ENCODE measurements at regions not wholly inside any gene's neighbourhood (a gene's known extent, or its start where the extent isn't known, plus 50 kb on each side); places are given as distances from the start of the nearest gene placed in this dataset.
"Not testable (repeated sequence)": the region's sequence is repeated elsewhere in the genome, so short reads cannot be mapped to it uniquely, and the experiment has no call there.

DNA sequence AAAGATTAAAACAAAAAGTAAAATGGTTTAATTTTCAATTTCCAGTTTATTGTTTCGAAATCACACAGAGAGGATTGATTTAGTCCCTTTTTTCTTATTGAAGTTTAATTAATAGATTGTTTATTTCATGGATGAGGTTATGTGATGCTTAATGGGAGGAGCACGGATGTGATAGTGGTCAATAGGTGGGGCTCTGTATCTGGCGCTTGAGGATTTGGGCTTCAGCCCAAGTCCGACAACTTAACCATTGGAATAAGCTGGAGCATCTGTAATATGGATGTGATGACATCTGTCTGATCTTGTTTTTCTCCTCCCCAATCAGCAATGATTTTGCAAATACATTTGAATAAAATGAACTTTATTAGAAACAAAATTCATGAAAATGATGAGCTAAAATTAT, 169.2 kb downstream of the LYPLAL1 start:
- DNase-seq = no peak

DNA sequence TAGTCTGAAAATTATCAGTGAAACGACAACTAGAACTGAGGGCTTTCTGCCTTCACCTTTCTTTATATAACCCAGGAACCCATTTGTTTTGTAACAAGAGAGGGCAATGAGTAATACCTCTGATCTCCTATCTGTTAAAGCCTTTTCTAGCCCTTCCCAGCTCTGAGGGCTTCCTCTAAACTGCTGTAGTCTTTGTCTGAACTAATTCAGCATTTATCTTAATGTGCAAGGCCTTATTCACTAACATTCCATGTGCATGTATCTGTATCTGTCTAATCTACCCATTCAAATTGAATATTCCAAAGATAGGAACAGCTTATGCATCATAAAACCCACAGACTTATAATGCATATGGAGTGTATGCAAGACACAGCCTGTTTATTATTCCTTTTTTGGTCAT, 167.1 kb downstream of the LYPLAL1 start:
- DNase-seq = no peak

GRCh38 chr1:219339466-219339865, 165.8 kb downstream of the LYPLAL1 start:
- DNase-seq = no peak

DNA sequence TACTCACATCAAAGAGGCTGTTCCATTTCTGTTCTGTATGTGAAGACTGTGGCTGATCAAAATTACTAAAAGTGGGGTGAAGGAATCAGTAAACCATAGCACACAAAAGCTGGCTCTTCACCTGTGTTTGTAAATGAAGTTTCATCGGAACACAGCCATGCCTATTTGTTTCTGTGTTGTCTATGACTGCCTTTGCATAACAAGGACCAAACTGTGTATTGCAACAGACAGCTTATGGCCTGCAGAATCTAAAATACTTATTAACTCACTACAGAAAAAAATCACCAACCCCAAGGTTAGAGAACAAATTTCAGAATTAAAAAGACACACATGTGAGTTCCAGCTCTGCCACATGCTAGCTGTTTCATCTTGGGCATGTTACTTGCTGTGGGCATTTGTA, 163.9 kb downstream of the LYPLAL1 start:
- no peak for DNase-seq

DNA sequence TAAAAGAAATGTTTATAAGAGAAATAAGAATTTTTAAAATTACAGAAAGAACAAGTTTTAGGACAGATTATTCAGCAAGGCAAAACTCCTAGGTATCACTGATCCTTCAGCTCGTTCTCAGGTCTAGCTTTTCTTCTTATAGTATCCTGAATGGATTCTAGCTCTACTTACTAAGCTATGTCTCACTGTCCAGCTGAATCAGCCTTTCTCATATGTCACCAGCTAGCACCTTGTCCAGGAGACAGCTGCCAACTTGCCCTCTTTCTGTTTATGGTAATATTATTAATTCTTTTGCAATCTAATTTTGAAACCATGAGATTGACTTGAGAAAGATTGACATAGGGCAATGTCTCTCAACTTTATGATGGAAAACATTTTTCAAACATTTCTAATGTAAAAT, 159.9 kb downstream of the LYPLAL1 start:
- DNase-seq = no peak

GRCh38 chr1:219331424-219331823, 157.7 kb downstream of the LYPLAL1 start:
- DNase-seq = no peak

GRCh38 chr1:219330669-219331068, 157.0 kb downstream of the LYPLAL1 start:
- no peak for DNase-seq

DNA sequence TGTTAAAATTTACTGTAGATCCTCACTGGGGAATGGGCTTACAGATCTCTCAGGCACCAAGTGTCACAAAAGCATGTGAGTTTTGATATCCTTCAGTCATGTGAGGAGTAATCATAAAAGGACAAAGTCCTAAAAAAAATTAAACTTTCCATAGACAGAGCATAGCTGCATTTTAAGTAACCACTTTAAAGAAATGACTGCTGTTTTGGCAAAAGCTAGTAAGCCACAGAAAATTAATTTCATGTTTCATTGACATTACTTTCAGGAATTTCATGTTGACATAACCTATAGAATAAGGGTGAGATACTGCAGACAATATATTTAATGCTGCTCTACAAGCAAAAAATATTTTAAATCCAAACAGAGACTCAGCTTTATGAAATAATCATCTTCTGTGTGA, 156.3 kb downstream of the LYPLAL1 start:
- DNase-seq = no peak

GRCh38 chr1:219329578-219329977, 155.9 kb downstream of the LYPLAL1 start:
- no peak for DNase-seq

GRCh38 chr1:219326843-219327242, 153.2 kb downstream of the LYPLAL1 start:
- no peak for DNase-seq

GRCh38 chr1:219325368-219325742, 151.7 kb downstream of the LYPLAL1 start:
- no peak for DNase-seq

DNA sequence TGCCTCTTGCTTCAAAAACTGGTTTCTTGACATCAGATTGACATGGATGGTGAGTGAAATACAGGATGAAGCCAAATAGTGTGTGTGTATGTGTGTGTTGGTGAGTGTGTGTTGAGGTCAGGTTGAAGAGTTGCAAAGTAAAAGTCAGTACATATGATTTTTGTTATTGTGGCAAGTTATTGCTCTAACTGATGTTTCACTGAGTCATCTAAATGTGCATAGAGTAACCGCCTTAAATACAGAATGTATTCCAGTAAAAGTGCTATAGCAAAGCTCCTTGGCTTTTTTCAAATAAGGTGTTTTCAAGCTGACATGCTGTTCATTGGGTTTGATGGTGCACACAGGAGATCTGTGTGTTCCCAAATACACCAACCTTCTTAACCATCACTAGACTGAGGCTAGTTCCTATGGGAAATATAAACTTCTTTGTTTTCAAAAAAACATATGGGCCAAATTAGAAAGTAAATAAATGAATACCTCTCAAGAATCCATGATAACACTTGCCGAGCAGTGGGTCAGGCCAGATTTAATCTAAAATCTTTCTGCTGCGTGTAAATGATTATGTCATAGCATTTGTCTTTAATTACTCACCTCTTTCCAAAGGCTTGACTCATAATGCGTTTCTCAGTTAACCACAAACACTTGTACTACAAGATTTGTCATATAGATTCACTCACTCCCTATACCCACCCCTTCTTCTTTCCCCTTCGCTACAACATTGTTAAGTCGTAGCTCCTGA, 151.1 kb downstream of the LYPLAL1 start:
- no peak for DNase-seq

- DNase-seq = no peak
Observed at GRCh38 chr1:219324171-219324570, 150.5 kb downstream of the LYPLAL1 start.

DNA sequence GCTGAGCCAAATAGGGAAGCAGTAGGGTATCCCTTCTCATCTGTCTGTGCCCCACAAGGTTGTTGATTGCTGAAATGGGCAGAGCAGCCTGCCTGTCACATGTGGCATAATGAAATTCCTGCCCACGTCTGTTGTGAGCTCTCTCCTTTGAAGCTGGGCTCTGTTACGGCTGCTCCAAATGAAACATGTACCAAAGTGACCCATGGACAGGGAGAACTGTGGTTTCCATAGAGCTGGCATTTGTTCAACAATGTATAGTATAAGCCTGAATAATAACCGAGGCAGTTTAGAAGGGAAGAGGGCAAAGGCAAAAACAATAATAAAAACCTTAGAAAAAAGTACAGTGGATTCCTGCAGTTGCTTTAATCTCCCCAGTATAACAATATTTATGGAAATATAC, 149.7 kb downstream of the LYPLAL1 start:
- DNase-seq = no peak

DNA sequence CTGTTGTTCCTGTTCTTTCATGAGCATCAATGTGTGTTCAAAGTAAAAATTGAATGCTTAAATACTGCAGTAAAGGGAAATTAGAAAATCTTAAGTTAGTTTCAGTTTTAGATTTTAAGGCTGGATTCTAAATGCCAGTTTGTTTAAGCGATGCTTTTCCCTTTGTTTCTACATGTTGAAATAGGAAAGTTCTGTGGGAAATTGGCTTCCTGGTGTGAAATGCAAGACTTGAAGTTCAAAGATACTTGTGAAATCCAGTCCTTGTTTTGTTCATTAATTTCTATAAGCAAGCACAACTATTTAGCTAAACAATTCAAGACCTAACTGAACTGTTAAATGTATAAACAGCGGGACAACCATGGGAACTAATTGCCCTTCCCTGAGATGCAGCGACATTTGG, 149.1 kb downstream of the LYPLAL1 start:
- no peak for DNase-seq

DNA sequence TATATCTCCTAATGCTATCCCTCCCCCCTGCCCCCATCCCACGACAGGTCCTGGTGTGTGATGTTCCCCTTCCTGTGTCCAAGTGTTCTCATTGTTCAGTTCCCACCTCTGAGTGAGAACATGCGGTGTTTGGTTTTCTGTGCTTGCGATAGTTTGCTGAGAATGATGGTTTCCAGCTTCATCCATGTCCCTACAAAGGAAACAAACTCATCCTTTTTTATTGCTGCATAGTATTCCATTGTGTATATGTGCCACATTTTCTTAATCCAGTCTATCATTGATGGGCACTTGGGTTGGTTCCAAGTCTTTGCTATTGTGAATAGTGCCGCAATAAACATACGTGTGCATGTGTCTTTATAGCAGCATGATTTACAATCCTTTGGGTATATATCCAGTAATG, 146.9 kb downstream of the LYPLAL1 start:
- not testable (repeated sequence) for DNase-seq

DNA sequence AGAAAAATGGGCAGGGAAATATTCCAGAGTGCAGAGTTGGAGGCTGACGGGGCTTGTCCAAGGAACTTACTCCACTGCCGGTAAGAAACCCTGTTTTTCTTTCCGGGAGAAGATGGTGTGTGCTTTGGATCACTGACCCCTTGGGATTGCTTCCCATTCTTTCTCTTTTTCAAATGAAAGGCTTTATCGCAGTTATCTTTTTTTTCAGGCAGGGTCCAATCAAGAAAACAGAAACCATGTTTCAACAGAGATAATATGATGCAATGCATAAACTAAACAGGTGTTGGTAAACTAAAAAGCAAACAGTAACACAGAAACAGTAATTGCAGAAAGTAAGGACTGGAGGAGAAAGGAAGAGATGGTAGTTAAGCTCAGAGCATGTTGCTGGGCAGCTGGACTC, 145.1 kb downstream of the LYPLAL1 start:
- DNase-seq = no peak

GRCh38 chr1:219317762-219318353, 144.2 kb downstream of the LYPLAL1 start:
- DNase-seq = no peak

GRCh38 chr1:219316066-219316465, 142.4 kb downstream of the LYPLAL1 start:
- no peak for DNase-seq

DNA sequence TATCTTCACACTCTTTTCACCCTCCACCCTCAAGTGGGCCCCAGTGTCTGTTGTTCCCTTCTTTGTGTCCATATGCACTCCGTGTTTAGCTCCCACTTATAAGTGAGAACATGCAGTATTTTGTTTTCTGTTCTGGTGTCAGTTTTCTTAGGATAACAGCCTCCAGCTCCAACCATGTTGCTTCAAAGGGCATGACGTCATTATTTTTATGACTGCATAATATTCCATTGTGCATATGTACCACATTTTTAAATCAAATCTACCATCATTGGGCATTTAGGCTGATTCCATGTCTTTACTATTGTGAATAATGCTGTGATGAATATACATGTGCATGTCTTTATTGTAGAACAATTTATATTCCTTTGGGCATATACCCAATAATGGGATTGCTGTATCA, 140.3 kb downstream of the LYPLAL1 start:
- DNase-seq = no peak

DNA sequence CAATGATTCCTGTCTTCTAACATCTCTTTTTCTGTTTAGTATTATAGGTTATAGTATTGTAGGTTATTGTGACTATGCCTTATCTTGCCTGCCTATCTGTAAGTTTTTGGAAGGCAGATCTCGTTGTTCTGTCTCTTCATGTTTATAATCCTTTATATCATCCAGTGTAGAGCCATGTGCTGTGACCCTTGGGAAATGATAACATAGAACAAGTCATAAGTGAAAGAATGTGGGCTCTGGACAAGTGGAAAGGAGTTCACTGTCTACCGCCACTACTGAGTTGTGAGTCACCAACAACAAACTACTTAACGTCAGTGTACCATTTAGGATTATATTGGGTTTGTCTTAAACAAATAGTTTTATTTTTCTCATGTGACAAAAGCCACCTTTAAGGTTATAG, 139.3 kb downstream of the LYPLAL1 start:
- no peak for DNase-seq

DNA sequence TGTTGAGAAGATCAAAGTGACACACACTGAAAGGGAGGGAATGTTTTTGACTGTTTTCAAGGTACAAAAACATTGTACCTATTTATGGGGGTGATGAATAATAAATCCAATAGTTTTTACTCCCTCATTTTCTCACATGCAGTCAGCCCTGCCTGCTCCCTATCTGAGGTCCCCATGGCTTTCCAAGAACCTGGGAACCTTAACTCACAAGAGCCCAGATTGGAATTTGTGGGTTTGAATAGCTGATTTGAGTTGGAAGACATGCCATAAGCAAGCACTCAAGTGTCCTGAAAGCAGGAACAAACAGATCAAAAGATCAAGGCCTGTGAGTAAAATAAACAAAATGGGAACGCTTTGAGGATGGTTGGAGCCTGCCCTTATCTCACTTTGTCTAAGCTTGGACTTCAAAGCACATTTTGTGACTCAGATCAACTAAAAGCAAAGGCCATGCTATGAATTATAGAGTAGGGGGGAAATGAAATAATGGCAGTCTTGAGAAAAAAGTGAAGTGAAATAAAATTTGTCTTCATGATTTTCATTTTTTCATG, 136.6 kb downstream of the LYPLAL1 start:
- DNase-seq = no peak

DNA sequence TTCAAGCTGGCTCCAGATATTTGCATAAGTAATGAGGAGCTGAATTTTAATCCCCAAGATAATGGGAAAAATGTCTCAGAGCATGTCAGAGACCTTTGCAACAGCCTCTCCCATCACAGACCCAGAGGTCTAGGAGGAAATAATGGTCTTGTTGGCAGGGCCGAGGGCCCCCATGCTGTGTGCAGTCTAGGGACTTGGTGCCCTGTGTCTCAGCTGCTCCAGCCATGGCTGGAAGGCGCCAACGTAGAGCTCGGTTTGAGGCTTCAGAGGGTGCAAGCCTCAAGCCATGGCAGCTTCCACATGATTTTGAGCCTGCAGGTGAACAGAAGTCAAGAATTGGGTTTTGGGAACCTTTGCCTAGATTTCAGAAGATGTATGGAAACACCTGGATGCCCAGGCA, 134.7 kb downstream of the LYPLAL1 start:
- no peak for DNase-seq
